ENCODE measurements at regions not wholly inside any gene's neighbourhood (a gene's known extent, or its start where the extent isn't known, plus 50 kb on each side); places are given as distances from the start of the nearest gene placed in this dataset.
"Not testable (repeated sequence)": the region's sequence is repeated elsewhere in the genome, so short reads cannot be mapped to it uniquely, and the experiment has no call there.

DNA sequence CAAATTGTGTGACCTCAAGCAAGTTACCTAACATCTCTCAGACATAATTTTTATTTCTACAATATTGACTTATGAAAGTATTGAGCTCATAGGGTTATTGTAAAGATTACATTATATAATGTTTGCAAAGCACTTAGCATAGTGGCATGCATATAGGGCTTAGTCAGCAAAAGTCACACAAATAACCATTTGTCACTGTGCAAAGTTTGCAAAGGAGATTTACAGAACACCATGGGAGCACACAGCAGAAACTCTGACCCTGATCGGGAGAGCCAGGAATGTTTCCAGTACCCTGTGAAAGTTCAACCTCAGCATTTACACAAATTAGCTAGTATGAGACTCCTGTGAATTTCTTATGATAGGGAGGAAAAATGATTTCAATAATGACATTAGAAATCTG lies 804.6 kb upstream of the RAG2 start:
- no peak for DNase-seq (ENCODE audit: extremely low read depth, low read depth, low spot score)

DNA sequence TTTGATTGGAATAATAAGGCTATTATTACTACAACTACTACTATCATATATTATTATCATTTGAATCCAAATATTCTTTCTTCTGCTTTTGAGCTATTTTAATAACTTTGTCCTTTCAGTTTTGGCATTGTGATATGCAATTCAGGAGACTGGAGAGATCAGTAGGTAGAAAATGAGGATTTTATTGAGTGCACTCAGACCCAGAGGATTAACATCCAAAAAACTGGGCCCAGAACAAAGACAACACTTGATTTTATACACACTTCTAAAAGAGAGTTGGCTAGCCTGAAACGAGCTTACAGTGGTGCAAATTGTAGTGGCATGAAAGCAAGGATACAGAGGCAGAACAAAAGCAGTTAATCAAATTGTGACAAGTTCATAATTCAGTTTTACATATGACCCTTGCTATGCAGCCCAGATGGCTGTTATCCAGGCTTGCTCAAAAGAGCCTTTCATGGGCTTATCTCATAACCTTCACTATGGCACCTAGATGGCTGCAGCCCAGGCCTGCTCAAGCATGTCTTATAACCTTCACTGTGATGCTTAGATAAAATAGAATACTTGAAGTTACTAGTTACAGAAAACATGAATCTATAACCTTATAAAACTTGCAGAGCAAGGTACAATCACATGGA lies 796.3 kb upstream of the RAG2 start:
- DNase-seq (ENCODE audit: extremely low read depth, low read depth, low spot score) = no peak

DNA sequence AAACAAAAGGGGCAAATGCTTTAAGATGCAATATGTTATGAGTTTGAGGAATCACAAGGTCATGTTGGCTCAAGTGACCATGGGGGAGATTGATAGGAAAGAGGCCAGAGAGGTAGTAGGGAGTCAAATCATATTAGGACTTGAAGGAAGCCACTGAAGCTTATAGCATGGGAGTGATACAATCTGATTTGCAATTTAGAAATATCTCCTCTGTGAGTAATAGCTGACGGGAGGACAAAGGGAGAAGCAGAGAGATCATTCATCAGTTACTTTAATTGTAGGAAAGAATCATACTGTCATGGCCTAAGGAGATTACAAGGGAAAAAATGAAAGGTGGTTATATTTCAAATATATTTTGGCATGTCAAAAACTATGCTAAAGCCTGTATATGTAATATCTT lies 793.6 kb upstream of the RAG2 start:
- DNase-seq (ENCODE audit: extremely low read depth, low read depth, low spot score) = no peak

DNA sequence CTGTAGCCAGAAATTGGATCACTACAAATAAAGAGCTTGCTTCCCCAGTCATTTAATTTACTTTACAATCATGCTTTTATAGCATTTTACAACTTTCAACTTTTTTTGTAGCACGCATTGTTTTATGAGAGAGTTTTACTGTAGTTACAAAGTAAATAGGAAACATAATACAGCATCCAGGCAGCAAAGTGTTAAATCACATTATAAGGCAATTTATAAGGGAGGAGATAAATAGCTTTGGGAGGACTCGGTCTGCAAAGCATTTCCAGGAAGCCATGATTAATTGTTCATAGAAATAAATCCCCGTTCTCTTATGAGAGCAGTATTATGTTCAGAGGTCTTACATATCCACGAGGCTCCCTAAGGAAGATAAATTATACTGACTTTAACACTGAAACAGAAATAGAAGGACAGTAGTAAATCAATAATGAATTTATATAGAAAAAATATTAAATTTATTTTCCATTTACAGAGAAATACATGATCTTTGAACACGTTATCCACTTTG lies 792.6 kb upstream of the RAG2 start:
- DNase-seq (ENCODE audit: extremely low read depth, low read depth, low spot score) = no peak

DNA sequence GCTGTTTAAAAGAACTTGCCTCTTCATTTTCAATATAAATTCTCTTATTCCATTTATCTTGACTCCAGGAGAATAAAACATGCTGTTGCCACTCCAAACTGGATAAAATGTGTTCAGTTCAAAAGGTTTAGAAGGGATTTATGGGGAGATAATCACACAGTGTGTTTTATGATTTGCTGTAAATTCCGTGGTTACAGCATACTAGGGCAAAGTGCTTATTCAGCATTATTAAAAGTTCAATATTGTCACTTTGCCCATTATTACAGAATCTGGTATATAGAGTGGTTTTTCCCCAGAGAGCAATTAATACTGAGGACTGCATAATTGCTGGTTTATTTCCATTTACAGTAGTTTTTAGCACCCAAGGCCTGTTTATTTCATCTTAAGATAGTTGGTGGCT lies 780.9 kb upstream of the RAG2 start:
- no peak for DNase-seq (ENCODE audit: extremely low read depth, low read depth, low spot score)

DNA sequence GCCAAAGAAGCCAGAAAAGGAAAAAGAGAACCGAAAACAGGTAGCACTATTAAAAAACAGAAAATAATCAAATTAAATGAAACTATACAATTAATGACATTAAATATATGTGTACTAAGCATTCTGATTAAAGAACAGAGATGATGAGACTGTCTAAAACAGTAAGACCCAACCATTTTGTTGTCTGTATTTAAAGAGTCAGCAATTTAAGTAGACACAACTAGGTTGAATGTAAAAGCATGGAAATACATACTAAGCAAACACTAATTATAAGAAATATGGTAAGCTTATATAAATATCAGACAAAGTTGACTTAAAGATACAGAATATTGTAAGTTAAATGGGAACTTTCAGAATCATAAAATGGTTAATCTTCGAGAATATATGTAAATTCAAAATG lies 774.6 kb upstream of the RAG2 start:
- no peak for DNase-seq (ENCODE audit: extremely low read depth, low read depth, low spot score)

DNA sequence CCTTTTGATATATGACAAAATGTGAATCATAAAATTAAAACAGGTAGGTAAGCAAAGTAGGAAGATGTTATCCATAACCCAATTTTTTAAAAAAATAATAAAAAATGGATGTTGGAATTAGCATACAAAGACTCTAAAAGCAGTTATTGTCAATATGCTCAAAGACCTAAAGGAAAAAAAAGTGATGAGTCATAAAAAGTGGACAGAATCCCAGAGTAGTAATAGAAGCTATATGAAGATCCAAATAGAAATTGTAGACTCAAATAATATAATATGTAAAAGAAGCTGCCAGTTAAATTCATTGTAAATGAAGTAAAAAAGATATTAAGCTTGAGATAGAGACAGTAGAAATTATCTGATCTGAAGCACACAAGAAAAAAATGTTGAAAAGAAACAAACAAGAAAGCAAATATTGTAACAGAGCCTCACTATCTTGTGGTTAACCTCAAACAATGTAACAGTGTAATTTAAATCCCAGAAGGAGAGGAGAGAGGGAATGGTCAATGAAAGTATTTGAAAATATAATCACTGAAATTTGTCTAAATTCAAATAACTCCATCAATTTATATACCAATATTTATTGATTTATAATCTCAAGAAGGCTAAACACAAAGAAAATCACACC lies 773.4 kb upstream of the RAG2 start:
- no peak for DNase-seq (ENCODE audit: extremely low read depth, low read depth, low spot score)

DNA sequence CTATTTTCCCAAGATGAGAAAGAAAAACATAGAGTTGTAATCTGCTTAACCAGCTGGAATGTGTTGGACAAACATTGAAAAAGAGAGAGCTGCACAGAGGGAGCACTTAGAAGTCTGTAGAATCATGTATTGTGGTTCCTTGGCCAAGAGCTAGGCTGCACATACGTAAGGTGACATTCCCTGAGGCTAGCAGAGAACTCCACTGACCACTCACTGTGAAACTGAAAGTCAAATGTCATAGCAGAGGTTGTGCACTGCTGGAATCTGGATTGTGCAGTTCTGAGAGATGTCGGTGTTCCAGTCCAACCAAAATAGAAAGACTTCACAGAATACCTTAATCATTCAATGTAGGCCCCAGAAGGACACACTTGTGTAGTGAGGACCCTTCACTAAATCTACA lies 772.8 kb upstream of the RAG2 start:
- DNase-seq (ENCODE audit: extremely low read depth, low read depth, low spot score) = no peak

DNA sequence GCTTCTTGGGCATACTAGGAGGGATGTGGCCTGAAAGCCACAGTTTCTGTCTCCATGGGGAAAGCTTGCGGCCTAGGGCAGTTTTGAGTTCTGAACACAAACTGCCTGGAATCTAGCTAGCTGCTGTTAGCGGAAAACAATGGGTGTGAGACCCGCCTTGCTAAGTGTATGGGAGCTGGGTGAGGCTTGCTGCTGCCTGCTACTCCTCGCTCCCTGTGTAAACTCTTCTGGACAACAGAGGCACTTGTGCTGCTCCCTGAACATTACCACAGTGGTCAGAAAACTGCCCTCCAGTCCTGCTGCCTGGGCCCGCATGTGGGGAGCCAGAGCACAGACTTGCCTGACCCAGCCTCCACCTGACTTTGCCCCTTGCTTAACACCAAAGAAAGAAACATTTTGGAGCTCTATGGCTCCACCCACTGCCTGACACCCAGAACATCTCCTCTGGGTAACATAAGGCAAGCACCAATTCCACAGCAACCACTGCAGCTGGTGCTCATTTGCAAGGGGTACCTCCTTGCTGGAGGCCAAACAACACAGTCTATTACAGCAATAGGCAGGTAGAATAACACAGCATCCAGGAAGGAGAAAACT lies 766.3 kb upstream of the RAG2 start:
- DNase-seq (ENCODE audit: extremely low read depth, low read depth, low spot score) = no peak

DNA sequence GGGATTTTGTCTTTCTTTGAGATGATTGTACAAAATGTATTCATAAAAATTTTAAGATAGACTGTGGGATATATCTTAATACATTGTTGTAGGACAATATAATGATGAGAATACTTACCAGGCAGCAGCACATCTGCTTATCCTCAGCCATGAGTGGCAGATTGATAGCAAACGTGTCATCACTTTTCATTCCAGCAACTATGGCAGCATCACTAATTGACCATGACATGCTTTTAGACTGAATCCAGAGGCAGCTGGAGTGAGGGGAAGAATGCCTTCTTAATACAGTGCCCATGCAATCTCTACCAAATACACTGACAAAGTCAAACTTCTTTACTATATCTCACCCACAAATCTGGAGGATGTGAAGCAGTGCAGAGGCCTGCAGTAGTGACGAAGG lies 755.2 kb upstream of the RAG2 start:
- no peak for DNase-seq (ENCODE audit: extremely low read depth, low read depth, low spot score)

DNA sequence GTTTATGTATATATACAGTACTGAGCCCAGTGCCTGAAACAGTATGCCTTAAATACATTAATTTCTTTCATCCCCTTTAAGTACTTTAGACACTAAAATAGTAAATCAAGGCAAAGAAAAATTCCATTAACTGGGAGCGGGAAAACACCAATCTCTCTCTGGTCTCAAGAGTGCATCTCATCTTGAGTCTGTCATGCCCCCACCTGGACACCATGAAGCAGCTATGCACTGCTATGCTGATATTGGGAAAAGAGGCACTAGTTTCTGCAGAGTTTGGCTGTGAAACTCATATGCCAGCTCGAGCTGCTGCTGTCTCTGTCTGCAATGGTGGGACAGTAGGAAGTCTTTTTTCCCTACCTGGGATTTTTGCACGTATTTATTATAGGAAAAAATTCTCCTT lies 754.4 kb upstream of the RAG2 start:
- no peak for DNase-seq (ENCODE audit: extremely low read depth, low read depth, low spot score)

DNA sequence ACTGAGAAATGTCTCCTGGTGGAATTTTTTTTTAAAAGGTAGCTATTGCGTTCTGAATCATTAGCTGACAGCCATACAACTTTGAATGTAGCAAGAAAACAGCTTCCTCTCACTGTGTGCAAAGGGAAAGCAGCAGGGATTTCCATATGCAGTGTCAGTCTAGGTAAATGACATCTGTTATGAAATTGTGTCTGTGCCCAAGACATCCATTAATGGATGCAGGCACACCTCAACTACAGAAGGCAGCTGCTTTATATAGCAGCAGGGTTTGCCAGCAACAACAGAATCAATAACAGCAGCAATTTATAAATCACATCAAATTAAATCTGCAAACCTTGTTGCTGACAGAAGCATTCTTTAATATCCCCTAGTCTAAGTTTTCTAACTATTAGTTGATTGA lies 745.3 kb upstream of the RAG2 start:
- DNase-seq (ENCODE audit: extremely low read depth, low read depth, low spot score) = no peak

DNA sequence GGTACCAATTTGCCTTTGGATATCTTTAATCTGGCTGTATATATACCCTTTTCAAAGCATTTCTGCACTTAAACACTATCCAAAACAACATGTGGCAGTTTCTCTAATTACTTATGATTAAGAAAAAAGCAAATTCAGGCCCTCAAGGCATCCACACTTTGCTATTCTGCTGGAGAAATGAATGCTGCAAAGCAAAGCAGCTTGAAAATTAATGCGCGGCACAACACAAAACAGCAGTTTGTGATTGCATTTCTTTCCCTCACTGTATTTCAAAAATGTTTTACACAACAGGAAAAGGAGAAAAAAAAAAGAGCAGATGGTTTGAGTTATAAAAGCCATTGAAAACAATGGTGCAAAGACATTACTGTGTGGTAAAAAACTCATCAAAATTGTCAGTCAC lies 738.4 kb upstream of the RAG2 start:
- DNase-seq (ENCODE audit: extremely low read depth, low read depth, low spot score) = no peak

DNA sequence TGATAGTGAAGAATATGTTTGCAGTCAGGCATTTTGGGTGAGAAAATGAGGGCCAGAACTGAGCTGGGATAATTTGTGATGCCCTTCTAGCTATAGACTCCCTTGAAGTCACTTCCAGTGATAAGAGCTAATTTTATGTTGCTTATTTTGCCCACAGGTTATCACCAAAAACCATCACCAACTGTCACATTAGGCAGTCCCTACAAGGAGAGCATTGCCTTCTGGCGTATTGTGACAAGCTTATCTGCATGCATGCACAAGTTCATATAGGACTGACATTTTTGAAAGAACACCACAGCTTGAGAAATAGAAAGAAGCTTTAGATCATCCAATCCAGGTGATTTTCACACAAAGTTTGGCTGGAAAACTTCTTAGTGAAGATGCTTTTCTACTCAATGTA lies 735.3 kb upstream of the RAG2 start:
- no peak for DNase-seq (ENCODE audit: extremely low read depth, low read depth, low spot score)

DNA sequence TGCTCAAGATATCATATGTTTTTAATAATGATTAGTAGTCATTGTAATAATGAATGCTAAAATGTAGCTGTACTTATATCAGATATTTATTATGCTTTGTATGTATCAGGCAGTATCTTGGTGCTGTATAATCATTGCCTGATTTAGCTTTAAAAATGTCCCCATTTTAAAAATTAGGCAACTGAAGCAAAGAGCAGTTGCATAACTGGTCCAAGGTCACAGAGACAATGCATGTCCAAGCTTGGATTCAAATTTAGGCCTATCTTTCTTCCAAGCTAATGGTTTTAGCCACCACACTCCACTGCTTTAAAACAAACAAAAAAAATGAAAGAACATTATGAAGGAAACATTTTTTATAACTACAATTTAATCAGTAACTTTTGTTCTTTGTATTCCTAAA lies 725.8 kb upstream of the RAG2 start:
- DNase-seq (ENCODE audit: extremely low read depth, low read depth, low spot score) = no peak

DNA sequence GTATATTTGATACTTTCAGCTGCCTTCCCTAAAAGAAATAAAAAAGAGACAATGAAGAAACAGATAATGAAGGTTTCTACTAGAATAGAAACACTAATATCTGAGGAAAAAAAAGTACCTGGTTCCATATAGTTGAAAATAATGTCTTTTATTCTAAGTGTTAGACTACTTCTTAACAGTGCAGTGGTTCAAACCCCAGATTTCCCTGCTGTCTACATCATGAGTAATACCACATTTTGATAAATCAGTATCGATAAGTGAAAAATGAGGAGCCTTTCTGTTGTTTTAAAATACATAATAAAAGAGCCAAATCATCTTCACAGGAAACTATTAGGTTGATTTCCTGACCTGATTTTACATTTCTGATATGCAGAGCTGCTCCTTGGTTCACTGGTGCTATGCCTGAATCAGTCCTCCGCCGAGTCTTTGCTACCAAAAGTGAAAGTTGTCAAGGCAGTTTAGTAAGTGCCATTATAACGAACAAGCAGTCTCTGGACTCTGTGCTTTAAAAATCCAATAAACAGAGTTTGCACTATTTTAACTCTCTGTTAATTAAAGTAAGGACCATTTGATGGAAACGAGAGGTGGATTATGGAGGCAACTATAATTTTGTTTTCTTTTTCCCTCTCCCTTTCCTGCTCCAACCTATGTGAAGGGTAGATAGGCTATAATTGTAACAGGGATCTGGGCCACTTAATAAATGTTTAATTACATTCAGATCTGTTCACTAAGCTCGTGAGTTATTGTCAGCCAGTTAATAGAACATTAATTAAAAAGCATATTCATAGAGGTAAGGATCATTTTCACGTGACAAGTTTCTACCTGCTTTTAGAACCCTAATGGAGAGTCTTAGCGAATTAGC lies 724.5 kb upstream of the RAG2 start:
- no peak for DNase-seq (ENCODE audit: extremely low read depth, low read depth, low spot score)

DNA sequence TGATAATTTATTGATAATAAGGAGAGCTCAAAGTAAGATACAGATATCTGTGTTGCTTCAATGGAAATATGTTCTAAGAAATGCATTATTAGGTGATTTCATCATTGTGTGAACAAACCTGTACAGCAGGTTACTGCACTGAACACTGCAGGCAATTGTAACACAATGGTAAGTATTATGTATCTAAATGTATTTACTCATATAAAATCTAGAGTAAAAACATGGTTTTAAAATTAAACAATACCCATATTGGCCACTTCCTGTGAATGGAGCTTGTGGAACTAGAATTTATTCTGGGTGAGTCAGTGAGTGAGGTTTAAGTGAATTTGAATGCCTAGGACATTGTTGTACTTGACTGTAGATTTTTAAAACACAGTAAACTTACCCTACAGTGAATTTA lies 722.9 kb upstream of the RAG2 start:
- no peak for DNase-seq (ENCODE audit: extremely low read depth, low read depth, low spot score)

DNA sequence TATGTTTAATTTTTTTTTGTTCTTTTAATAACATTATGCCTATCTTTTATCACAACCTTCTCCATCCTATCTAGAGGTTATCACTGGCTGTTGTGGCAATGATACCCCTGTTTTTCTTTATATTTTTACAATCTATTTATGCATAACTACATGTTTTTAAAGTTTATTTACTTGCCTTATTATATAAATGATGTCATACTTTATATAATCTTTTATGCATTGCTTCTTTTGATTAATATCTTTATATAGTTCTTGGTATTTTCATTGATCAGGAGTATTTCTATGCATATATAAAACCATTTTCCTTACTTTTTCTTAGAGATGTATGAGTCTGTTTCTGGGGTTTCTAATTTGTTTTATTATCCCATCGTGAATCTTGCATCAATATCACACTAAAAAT lies 719.8 kb upstream of the RAG2 start:
- DNase-seq (ENCODE audit: extremely low read depth, low read depth, low spot score) = no peak

DNA sequence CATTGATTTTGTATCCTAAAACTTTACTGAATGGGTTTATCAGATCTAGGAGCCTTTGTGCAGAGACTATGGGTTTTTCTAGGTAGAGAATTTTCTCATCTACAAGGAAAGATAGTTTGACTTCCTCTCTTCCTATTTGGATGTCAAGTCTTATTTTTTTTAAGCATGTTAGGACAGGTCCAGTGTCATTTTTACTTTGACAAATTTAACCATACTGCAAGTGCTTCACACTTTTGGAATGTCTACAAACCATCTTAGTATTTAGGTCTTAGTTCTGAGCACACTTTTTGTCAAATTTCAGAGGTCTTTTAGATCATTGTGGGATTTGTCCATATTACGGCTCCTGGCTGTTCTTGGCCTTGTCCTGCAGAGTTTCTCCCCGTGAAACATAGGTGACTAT lies 715.2 kb upstream of the RAG2 start:
- no peak for DNase-seq (ENCODE audit: extremely low read depth, low read depth, low spot score)

DNA sequence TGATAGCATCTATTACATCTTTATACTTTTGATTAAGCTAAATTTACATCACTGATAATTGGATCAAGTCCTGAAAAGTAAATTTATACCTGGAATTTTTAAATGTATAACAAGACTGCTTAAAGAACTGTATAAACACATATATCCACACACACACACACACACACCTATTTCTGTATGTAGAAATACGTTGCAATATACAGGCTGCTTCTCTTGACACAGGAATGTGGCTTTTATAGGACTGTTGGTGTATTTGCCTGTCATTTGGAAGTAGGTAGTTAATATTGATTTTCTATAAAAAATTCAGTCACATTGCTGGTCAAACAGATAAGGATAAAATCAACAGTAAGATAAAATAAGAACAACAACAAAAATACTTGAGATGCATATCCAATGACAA lies 708.5 kb upstream of the RAG2 start:
- no peak for DNase-seq (ENCODE audit: extremely low read depth, low read depth, low spot score)

DNA sequence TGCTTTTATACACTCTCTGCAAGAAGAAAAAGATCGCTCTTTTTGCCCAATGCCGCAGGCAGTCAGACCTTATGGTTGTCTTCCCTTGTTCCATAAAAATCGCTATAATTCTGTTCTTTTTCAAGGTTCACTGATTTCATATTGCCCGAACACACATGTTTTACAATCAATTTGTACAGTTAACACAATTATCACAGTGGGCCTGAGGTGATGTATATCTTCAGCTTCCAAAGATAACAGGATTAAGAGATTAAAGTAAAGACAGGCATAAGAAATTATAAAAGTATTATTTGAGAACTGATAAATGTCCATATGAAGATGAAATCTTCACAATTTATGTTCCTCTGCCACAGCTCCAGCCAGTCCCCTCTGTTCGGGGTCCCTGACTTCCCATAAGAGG lies 703.4 kb upstream of the RAG2 start:
- DNase-seq (ENCODE audit: extremely low read depth, low read depth, low spot score) = not testable (repeated sequence)

DNA sequence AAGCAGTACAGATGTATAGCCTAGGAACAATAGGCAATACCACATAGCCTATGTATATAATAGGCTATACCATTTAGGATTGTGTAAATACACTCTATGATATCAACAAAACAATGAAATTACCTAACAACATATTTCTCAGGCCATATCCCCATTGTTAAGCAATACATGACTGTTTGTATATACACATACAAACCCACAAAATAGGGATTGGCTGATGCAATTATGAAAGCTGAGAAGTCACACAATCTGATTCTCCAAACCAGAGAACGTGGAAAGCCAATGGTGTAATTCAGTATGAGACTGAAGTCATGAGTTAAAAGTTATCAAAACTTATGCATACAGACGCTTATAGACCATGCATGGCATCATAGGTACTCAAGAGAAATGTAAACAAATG lies 700.1 kb upstream of the RAG2 start:
- DNase-seq (ENCODE audit: extremely low read depth, low read depth, low spot score) = no peak

Measured in glomerular endothelial cell (primary cell).